GM18867 (cell line): ENCODE measurements at regions not wholly inside any gene's neighbourhood (a gene's known extent, or its start where the extent isn't known, plus 50 kb on each side); places are given as distances from the start of the nearest gene placed in this dataset.
A peak's percentile ranks its signal among the peaks of the same experiment; 100 is the strongest.
"Not testable (repeated sequence)": the region's sequence is repeated elsewhere in the genome, so short reads cannot be mapped to it uniquely, and the experiment has no call there.

Experiments used
- ATAC-seq: cut with Tn5 transposase; IDR thresholded peaks from one replicate; pipeline ENCODE4 v1.9.1; 2021; ENCODE audit warnings: mild to moderate bottlenecking, moderate library complexity; ENCODE audit not compliant: unreplicated experiment

DNA sequence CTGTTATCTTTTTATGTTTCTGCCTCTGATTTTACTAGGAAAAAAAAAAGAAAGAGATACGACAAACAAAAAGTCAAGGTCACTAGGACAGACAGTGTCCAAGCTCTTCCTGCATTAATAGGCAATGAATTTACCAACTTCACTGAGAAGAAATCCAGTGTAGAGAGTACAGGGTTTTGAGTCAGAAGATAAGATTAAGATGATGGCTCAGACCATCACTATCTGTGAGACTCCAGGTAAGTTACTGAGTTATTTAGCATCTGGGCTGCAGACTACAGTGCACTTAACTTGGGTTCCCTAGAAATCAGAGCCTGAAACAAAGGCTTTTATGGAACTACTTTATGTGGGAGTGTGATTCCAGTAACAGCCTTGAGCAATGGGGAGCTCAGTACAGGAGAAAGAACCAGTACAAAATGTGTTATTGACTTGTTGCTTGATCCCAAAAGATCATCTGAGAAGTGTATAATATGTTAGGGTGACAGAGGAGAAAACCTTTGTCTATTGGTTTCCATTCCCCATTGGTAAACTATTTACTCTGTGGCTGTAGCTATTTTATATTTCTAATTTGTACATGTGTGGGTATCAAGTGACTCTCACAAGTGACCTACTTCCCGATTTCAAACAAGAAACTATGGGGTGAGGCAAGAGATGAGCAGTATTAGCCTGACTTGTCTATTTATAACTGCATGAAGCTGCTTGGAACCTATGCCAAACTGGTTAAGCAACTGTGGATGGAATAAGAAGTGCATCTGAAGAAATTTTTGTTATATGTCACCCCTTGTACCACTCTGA is 395.8 kb downstream of the RAB38 start:
- no peak for ATAC-seq

DNA sequence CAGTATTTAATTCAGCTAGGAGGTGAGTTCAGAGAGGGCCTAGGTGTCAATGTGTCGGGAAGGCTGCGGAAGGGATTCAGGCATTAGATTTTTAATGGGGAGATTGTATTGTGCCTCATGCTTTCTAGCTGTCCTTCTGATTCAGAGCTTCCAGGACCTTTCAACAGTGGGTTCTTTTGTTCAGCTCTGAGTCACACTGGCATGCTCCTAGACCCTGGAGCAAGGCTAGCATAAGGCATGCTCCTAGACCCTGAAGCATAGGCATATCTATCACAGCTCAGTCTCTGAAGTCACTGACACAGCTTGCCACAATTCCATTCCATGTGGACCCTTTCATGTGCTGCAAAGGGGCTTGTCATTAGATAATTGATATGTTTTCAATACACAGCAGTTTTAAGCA is 396.9 kb downstream of the RAB38 start:
- no peak for ATAC-seq

DNA sequence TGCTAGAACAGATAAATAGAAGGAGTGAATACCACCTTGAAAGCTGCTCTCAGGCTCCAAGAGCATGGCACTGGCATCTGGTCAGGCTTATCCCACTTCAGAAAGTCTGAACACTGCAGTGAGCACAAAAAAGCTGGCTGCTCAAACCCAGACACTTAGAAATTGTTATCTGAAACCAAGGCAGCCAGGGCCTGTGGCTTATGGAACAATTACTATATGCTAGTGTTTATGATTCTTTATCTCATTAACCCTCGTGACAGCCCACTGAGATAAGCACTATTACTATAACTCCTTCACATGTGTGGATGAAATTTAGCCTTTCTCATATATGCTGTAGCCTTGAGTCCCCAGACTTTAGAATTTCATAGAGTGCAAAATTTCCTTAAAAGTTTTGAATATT is 400.2 kb downstream of the RAB38 start:
- ATAC-seq = no peak

DNA sequence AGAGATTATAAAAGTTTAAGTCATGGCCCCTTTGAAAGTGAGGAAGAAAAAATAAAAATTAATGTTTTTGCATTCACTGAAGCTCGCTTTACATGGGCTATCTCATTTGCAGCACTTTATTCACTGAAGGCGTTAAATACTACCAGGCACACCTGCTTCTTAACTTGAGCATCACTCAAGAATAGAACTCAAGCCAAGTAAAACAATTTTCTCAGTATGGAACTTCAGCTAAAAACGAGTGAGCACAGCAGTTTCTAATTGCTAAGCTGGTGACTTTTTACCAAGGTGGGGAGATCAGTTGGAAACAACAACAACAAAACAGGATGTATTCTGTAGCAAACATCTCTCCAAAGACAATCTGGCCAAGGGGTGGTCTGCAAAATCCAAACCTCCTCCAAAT is 405.6 kb downstream of the RAB38 start:
- no peak for ATAC-seq

DNA sequence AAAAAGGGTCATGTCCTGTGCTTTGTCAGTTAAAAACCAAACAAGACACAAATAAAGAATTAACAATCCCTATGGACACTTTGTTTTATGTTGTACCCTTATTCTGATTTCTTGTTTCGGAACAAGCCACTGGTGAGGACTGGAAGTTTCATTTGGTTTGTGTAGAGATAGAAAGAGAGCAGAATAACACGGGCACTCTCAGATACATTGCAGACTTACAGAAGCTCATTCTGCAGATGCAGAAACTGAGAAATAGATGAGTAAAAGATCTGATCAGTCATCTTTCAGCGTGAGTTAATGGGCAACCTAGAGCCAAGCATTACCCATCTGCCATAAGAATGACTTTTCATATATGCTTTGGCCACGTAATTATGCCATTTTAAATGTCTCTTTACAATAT is 407.6 kb downstream of the RAB38 start:
- no peak for ATAC-seq

DNA sequence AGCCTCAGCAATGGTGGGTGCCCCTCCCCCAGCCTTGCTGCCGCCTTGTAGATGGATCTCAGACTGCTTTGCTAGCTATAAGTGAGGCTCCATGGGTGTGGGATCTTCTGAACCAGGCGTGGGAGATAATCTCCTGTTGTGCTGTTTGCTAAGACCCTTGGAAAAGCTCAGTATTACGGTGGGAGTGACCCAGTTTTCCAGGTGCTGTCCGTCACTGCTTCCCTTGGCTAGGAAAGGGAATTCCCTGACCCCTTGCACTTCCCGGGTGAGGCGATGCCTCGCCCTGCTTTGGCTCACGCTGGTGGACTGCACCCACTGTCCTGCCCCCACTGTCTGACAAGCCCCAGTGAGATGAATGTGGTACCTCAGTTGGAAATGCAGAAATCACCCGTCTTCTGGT is 411.2 kb downstream of the RAB38 start:
- not testable (repeated sequence) for ATAC-seq

DNA sequence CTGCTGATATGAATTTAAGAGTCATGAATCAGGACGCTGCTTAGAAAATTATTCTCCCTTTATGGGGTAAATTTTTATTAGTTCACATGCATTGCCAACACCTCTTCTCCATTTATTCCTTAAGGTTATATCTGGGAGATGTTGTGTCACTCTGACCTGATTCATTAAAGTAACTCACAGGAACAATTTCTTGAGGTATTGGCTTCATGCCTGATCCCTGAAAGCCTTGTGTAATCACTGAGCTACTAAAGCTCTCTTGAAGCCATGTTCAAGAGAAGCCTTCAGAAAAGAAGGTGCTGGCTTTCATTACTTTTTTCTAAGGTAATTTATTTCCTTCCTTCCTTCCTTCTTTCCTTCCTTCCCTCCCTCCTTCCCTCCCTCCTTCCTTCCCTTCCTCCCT is 420.6 kb downstream of the RAB38 start:
- no peak for ATAC-seq

DNA sequence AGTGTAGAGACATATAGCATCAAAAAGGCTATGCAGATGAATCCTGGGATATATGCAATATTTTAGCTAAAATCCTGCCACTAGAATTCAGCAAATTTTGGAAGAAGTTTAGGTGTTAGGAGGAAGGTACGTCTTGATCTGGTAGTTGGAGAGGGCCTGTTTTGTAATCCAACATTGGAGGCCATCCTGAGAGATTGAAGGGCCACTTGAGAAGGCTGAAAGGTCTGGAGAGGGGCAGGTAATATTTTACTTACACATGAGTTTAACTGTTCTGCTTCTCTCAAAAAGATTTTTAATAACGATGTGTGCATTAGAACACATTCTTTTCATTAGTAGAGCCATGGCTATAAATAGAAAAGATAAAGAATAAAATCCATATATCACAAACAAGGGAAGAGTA is 422.1 kb downstream of the RAB38 start:
- ATAC-seq = no peak

DNA sequence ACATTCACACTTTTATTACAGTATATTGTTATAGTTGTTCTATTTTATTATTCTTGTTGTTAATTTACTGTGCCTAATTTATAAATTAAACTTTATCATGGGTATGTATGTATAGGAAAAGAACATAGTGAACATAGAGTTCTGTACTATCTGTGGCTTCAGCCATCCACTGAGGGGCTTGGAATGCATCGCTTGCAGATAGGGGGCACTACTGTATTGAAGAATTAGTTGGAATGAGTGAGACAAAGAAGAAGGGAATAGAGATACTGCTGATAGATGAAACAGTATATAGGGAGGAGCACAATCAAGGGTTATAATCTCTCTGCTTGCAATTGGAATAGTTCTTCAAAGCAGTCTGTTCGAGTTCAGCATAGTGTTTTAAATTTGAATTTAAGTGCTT is 432.2 kb downstream of the RAB38 start:
- no peak for ATAC-seq

DNA sequence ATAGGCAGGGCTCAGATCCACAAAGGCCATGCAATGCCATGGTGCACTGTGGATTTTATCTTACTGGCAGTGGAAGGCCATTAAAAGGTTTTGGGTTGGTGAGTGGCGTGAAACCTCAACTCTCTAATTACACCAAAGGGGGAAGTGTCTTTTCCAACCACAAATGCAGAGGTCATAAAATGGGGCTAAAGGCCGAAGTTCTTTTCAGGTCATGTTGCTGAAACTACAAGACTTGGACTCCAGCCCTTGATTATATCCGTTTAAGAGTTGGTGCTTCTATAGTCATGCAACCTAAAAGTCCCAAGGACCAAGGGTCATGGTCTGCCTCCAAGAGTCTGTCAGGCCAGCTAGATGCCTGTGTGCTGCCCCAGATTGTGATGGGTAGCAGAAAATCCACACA is 434.3 kb downstream of the RAB38 start:
- ATAC-seq = peak; percentile 39

DNA sequence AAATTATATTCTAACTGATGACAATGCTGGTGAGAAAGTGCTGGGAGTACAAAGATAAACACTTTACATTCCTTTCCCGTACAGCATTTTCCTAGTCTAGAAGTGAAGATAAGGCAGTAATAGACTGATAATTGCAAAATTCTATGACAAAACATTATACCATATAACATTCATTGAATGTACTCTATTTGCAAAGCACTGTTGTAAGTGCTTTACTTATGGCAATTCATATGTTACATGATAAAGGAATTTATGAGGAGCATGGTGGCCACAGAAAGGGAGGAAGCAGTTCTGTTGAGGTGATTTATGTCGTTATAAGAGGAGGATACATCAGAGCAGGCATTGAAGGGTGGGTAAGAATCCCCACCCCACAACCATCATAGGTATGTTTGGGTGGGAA is 434.8 kb downstream of the RAB38 start:
- ATAC-seq = peak; percentile 11

DNA sequence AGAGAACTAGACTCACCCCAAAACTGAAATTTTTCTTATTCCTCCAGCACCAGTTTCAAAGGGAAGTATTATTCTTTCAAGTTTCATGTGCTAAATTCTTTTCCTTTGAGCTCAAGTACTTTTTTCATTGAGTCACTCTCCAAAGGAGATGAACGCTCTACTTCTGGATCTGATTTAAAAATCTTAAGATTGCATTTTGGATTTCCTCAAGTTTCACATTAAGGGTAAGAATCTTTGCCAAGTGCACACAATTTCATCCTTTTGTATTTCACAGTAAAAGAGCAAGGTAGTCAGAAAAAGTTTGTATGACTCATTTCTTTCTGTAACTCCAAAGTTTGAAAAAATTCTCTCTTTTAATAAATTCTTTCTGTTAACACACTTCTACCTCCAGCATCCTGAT is 435.5 kb downstream of the RAB38 start:
- ATAC-seq = no peak

DNA sequence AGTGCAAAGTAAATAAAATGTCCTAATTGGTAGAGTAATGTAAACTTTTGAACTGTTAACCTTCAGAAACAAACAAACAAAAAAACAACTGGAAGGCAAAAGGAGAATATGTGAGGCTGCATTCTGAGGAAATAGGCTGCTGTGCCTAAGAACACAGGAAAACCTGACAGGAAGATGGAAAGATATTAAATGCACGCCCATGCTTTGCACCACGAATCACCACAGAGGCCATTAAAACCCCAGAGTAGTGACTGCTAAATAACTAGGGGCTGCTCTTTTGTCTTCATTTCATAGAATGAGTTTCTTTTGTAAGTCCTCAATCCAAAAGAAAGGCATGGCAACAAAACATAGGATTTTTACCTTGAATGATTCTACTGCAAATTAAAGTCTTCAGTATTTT is 436.0 kb downstream of the RAB38 start:
- no peak for ATAC-seq

DNA sequence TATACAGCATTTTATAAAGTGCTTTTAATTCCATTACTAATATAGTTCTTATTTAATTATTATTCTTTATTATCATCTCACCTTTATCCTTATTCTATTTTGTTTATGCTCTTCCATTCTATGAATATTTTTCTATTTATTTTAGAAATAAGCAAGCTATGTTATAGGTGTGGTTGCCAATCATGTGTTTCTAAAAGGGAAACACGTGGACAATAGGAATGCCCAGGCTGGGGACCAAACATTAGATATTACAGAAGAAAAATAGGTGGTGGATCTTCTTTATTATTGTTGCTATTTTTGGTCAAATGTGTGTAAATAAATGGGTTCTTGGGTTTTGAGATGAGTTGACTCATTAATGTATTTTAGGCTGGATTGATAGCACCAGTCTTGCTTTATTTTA is 438.3 kb downstream of the RAB38 start:
- ATAC-seq = no peak

DNA sequence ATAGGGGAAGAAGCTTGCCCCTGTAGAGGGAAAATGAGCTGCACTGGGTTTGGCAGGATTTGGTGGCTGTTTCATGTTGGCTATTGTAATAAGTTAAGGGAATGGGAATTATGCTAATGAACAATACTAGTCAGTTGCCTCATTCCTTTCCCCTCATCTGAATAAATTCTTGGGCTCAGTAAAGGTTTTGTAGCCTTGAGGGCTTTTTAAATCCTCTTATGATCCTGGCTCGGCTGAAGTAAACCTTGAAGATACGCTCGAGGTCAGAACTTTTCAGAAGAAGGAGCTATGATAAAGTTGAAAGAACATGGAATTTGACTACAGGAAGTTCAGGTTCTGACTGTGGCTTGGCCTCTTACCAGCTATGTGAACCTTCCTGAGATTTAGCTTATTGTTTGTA is 448.7 kb downstream of the RAB38 start:
- ATAC-seq = no peak

DNA sequence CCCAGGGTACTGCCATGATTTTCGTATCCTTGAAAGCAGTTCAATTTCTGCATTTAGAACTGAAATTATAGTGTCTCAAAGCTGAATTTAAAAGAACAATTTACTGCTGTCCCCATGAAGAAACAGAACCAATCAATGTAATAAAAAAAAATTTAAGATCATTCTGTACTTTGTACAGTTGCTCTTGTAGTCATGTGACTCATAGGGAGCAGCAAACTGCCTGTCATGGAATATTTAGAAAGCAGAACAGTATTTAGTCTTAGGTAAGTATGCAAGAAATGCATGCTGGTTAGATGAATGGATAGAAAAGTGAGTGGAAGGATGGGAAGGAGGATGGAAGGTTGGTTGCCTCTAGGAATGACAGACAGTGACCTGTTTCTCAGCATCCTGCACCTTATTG is 450.9 kb downstream of the RAB38 start:
- ATAC-seq = no peak

DNA sequence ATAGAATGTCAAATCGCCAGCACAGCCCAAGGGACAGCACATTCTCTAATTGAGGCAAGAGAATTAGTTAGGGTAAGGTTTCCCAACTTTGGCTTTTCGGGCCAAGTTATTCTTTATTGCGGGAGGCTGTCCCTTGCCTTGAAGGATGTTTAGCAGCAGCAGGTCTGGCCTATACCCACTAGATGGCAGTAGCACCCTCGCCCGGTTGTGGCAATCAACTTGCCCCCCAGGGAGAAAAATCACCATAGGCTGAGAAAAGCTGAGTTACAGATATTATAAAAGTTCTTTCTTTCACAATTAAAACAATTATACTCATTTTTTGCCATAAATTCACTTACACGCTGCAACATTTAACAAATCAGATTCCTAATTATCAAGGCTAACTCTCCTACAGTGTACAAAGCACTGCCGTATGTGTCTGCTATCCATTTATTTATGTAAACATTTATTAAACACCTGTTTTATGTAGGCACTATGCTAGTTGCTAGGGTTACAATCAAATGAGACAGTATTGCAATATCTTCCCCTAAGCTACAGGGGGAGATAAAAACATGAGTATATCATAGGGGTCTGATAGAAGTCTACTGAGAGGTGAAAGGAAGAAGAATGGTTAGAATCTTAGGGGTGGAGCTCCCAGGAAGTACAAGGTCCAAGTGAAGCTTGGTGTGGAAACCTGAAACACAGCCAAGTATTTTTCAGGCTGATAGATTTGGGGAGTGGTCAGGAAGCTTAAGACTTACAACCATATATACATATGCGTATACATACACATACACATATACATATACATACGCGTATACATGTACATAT is 452.3 kb downstream of the RAB38 start:
- peak; percentile 83 for ATAC-seq

DNA sequence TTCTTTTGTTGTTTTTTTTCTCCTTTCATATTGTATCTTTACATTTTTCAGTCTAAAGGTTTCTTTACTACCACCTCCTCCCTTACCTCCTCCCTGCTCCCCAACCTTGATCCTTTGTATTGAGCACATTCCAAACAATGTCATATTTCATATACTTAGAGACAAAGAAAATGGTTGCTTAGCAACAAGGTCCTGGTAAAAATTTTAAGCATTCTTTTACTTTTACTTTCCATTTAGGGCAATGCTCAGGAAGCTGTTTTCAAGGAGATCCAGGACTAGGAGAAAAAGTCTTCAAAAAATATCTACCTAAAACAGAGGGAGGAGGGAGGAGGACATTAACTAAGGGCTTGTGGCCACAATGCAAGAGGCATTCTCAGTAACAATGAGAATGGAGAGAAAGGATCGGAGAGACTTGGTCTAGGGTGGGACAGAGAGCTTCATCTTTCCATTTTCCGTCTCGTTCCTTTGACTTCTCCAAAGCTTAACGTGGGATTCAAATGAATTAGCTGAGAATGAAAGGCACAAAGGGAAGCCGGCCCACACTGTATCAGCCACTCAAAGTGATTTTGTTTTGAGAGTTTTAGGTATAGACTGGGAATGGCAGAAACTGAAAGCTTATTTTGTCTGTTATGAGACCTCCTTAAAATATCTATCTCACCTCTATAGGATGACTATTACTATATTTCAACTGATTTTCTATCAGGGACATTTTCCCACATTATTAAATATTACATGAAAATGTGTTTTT is 455.7 kb downstream of the RAB38 start:
- no peak for ATAC-seq

DNA sequence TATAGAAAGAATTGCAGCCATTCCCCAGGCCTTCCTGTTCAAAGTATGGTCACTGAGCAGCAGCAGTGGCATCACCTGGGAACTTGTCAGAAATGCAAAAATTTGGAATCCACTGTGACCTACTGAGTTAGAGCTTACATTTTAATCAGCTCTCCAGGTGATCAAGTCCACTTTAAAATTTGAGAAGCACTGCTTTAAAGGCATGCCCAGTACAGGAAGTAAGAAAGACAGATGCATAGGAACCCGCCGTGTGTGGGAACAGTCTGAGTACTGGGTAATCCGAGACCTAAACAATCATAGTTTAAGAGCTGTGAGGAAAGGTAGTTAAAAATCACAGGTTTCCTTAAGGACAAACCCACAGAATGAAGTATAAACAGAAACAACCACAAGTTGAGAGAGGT is 462.4 kb downstream of the RAB38 start:
- no peak for ATAC-seq

DNA sequence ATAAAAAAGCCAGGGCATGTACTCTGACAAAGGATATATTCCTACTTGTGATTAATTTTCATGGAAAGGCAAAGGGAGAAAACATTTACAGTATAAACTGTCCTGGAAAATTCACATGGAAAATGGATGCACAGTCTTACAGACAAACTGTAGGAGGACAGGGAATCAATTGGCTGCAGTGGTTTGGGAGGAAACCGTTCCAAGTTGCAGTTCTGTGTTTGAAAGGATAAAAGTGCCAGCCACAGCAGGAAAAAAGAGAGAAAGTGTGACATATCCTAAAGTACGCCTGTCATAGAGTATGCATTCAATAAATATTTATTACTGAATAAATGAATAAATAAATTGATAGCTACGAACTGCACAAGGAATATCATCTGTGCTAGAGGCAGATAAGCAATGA is 462.9 kb downstream of the RAB38 start:
- ATAC-seq = no peak

DNA sequence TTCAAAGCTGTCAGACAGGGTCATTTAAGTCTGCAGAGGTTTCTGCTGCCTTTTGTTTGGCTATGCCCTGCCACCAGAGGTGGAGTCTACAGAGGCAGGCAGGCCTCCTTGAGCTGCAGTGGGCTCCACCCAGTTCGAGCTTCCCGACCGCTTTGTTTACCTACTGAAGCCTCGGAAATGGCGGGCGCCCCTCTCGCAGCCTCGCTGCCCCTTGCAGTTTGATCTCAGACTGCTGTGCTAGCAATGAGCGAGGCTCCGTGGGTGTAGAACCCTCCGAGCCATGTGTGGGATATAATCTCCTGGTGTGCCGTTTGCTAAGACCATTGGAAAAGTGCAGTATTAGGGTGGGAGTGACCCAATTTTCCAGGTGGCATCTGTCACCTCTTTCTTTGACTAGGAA is 471.7 kb downstream of the RAB38 start:
- not testable (repeated sequence) for ATAC-seq

DNA sequence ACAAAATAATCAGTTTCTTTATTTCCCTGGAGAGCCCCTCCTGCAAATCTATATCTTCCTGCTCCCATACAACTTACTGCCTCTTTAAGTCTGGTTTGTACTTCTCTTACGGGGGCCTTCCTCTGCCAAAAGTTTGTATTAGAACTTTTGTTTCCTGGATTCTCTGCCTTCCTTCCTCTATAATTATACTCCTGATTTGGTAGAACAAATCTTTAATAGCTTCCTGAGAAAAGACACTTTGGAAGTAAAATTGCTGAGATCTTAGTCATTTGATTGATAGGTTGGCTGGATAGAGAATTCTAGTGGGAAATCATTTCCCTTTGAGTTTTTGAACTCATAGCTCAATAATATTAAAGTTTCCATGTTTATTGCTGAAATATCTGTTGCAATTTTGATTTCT is 499.2 kb downstream of the RAB38 start:
- no peak for ATAC-seq
